ENCODE measurements at regions not wholly inside any gene's neighbourhood (a gene's known extent, or its start where the extent isn't known, plus 50 kb on each side); places are given as distances from the start of the nearest gene placed in this dataset.
"Not testable (repeated sequence)": the region's sequence is repeated elsewhere in the genome, so short reads cannot be mapped to it uniquely, and the experiment has no call there.

- DNase-seq: no peak
Observed at GRCh38 chr18:43825768-43826167, 548.5 kb upstream of the SYT4 start.

- no peak for DNase-seq
Observed at GRCh38 chr18:43826215-43826614, 548.9 kb upstream of the SYT4 start.

- no peak for DNase-seq
Observed at GRCh38 chr18:43827311-43827710, 550.0 kb upstream of the SYT4 start.

GRCh38 chr18:43830303-43830702, 553.0 kb upstream of the SYT4 start:
- DNase-seq: no peak

- DNase-seq: no peak
Observed at GRCh38 chr18:43830947-43831346, 553.7 kb upstream of the SYT4 start.

GRCh38 chr18:43846299-43846698, 569.0 kb upstream of the SYT4 start:
- no peak for DNase-seq

- DNase-seq: no peak
Observed at GRCh38 chr18:43847164-43848091, 570.1 kb upstream of the SYT4 start.

GRCh38 chr18:43849831-43850230, 572.5 kb upstream of the SYT4 start:
- DNase-seq: not testable (repeated sequence)

- no peak for DNase-seq
Observed at GRCh38 chr18:43855376-43855775, 578.1 kb upstream of the SYT4 start.

GRCh38 chr18:43863180-43863579, 585.9 kb upstream of the SYT4 start:
- no peak for DNase-seq

GRCh38 chr18:43866696-43867095, 589.4 kb upstream of the SYT4 start:
- DNase-seq: no peak

- no peak for DNase-seq
Observed at GRCh38 chr18:43868497-43868995, 591.3 kb upstream of the SYT4 start.

GRCh38 chr18:43869451-43870008, 592.2 kb upstream of the SYT4 start:
- no peak for DNase-seq

GRCh38 chr18:43870626-43871025, 593.3 kb upstream of the SYT4 start:
- no peak for DNase-seq

GRCh38 chr18:43875511-43875910, 598.2 kb upstream of the SYT4 start:
- DNase-seq: no peak

GRCh38 chr18:43876286-43876685, 599.0 kb upstream of the SYT4 start:
- DNase-seq: no peak

- no peak for DNase-seq
Observed at GRCh38 chr18:43876748-43877147, 599.5 kb upstream of the SYT4 start.

GRCh38 chr18:43877616-43878321, 600.5 kb upstream of the SYT4 start:
- DNase-seq: no peak

- DNase-seq: no peak
Observed at GRCh38 chr18:43879415-43879814, 602.1 kb upstream of the SYT4 start.

GRCh38 chr18:43882358-43883055, 605.2 kb upstream of the SYT4 start:
- no peak for DNase-seq

- no peak for DNase-seq
Observed at GRCh38 chr18:43883886-43884285, 606.6 kb upstream of the SYT4 start.

GRCh38 chr18:43886341-43886740, 609.1 kb upstream of the SYT4 start:
- DNase-seq: no peak

GRCh38 chr18:43887491-43887890, 610.2 kb upstream of the SYT4 start:
- DNase-seq: no peak
